G401 (cell line): ENCODE measurements at regions not wholly inside any gene's neighbourhood (a gene's known extent, or its start where the extent isn't known, plus 50 kb on each side); places are given as distances from the start of the nearest gene placed in this dataset.

Experiments
- DNase-seq: peaks from one replicate; pipeline ENCODE4 v3.0.0-alpha.2; 2015; ENCODE audit warnings: low spot score
- in situ Hi-C: cut with HindIII; loops from 2 replicates; pipeline ENCODE4 v1.10.0; 2016; ENCODE audit warnings: low sequenced_read_pairs, mixed read lengths

DNA sequence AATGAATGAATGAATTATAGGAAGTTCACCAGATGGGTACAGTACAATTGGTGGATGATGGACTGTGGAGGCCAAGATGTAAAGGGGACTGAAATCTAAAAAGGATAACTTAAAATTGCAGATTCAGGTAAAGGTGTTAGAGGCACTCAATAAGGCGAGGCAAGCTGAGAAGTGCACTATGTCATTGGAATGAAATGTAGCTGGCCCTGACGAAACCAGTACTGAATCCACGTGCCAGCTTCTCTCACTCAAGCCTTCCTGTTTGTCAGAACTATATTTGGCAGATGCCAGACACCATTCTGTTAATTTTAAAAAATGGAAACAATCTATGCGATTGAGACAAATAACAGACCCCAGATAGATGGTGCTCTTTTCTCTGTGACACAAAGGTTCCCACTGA lies 1039.1 kb upstream of the TENM3 start:
- no peak for DNase-seq
- in situ Hi-C loops = no loop called here

DNA sequence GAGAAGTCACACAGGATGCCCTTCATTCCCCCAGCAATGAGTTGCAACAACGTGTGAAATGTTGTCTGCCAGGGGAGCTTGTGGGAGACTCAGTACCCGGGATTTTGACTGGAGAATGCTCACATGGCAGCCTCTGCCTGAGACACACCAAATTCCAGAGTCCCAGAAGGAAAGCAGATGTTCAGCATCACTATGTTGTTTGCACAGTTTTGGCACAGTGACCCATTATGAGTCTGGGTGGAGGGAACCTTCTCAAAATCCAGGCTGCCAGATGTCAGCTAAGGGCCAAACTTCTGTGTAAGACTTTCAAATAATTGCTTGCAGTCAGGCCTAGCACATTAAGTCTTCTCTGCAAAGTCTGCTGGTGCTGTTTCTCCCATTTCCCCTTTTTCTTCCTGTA lies 1029.7 kb upstream of the TENM3 start:
- DNase-seq = no peak
- in situ Hi-C loops = no loop called here

DNA sequence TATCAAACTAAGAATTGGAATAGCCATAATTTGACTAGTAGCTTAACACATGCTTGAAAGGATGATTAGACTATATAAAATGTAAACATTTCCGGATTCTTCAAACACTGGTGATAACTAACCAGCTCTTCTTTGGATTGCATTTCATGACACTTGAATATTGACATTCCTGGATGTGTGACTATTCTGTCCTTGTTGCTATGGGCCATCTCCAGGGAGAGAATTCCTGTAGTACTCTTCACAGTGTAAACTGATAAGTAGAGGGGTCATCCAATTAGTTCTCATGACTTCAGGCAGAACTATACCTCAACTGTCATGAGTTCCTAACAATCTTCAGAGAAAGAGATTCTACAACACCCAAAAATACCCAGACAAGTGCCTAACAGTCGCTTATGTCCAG lies 1026.7 kb upstream of the TENM3 start:
- in situ Hi-C loops = no loop called here
- DNase-seq = no peak

DNA sequence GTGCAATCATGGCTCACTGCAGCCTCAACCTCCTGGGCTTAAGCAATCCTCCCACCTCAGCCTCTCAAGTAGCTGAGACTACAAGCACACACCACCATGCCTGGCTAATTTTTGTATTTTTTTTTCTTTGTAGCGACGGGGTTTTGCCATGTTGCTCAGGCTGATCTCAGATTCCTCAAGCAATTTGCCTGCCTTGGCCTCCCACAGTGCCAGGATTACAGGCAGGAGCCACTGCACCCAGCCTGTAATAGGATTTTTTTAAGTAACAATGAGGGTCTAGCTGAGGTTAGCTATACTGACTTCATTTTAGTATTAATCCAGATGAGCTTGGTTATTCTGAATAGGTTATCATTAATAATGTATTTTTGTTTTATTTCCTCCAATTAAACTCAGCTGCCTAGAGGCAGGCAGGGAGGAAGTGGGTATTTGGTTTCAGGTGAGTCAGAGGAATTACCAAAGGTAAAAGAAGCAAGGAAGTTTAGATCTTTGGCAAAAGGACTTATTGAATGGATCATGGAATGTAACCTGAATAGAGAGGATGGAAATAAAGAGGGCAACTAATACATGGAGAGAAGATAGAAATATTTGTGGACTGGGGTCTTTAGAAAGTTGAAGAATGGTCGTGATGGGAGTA lies 1023.3 kb upstream of the TENM3 start:
- in situ Hi-C loops = no loop called here
- no peak for DNase-seq

DNA sequence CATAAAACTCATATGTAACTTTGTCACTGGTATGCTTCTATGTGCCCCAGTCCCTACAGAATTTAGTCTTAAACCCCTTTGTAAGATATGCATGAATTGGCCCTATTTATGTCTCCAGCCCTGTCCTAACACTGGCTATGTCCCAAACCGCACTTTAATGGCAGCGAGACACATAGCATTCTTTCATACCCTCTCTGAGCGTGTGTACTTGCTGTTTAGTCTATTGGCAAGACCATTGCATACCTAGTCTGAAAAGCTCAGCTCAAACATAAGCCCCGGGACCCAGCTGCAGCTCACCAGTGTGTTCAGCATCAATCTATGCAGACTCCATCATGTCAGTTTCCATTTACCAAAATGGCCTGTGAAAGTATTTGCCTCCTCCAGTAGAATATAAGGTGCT lies 1018.4 kb upstream of the TENM3 start:
- in situ Hi-C loops = no loop called here

DNA sequence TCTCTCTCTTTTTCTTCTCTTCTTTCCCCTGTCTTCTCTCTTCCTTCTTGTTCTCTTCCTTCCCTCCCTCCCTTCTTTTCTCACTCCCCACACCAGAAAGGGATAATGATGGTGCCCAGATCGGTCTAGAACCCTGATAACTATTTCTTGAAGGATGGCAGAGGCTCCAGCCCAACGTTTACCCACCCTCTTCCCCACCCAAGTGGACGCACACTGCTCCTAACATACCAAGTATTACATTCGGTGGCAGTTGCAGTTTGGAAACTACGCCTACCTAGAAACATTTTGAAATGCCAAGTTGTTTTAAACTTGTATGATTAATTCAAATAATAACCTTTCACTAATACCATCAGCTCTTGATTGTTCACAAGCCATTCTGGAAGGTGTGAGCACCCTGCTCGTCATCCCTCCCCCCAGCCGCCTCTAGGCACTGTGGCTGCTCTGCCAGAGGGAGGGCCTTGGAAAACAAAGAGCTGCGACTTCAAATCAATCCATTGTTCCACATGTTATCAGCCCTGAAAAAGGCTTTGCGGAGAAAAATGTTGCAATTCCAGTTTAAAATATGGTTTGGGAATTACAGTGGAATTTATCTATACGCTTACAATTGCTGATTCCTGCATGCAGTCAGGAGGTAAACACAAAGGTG lies 1017.5 kb upstream of the TENM3 start:
- in situ Hi-C loops = no loop called here
- DNase-seq = no peak

More for the DNA sequence above, 1018.4 kb upstream of the TENM3 start:
- no peak for DNase-seq

DNA sequence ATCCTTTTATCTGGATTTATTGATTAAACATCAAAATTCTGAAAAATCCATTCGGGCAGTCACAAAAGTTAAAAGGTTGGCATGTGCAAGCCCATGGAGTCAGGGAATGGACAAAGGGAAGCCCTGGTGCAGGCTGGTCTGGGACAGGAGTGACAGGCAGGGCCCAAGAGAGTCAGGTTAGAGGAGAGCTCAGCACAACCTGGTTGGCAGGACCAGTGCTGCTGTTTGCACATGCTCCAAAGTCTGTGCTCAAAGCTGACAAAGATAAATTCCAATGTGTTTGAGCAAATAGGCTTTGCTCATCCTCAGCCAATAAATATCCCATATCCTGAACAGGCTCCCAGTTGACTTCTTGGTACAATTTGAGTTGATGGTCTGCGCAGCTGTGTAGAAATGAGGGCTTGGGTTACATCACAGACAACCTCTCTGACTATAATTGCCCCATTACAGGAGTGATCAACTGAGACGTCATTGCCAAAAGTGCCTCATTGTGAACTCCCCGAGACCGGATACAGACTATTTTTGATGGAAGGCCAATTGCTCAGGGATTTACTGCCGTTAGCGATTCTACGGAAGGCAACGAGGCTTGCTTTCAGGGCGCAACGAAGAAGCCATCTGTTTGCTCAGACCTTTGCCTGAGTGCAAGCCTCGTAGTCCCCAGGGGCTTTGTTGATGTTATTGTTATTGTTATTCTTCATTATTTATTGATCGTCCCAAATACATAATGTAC lies 1008.1 kb upstream of the TENM3 start:
- in situ Hi-C loops = no loop called here
- DNase-seq = no peak

DNA sequence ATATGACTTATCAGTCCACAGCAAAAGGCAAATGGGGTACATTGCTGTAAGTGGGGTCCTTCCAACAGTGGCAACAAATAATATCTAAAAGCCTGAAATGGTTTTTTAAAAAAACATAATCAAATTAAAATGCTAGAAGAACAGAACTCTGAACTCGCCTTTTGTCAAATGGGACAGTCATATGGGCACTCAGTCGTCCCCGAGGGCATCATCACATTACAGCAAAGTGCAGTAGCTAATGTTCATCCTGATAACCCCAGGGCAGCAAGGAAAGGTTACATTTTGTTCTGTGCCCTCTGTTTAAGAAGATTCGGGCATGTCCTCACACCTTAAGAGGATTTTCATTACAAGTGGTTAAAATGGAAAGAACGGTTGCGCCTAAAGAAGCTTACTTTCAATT lies 997.9 kb upstream of the TENM3 start:
- DNase-seq = no peak

DNA sequence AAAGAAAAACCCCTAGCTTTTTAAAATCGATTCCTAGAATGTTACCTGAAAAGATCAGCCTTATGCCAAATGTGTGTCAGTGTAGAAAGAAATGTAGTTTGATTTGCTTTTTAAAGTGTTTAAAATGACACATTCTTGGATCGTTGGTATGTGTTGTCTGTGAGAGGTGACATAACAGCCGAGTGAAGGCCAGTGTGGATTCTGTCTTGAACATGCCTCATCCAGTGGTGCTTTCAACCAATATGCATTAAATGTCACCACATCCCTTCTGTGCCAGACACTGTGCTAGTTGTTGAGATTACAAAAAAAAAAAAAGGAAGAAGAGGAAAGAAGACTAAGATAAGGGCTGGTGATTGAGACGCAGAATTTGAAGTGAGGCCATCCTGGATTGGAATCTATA lies 994.2 kb upstream of the TENM3 start:
- in situ Hi-C loops = no loop called here
- no peak for DNase-seq

More for the DNA sequence above, 997.9 kb upstream of the TENM3 start:
- in situ Hi-C loops = no loop called here

DNA sequence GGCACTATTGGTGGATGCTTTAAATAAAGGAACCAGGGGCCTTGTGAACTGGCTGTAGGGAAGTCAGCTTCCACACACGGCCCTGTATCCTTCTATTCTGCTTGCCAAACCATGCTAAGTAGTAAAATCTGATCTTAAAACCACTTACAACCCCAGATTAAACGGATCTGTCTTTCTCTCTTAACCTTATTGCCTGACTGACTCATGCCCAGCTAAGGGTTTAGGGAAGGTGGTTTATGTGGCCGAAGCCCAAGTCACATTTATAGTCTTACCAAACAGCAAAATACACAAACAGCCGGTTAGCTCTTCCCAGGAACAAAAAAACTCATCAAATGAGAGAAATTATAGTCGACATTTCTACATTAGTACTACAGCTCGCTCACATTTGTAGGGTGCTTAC lies 988.4 kb upstream of the TENM3 start:
- in situ Hi-C loops = no loop called here
- no peak for DNase-seq

DNA sequence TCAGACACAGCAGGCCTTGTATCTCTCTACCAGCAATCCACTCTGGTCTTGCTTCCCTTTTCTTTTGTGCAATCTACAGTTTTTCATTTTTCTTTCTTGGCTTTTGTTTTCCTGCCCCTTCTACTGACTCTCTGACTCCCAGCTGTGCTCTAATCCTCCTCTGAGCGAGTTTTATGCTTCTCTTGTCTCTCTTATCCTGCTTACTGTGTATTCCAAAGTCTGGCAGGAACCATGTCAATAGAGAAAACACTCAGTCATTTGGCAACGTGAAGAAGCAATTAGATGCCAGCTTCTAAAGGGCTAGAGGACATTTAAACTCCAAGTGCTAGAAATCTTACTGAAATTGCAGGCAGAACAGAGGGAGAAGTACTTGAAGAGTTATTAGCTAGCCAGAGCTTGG lies 984.6 kb upstream of the TENM3 start:
- in situ Hi-C loops = no loop called here
- DNase-seq = no peak

DNA sequence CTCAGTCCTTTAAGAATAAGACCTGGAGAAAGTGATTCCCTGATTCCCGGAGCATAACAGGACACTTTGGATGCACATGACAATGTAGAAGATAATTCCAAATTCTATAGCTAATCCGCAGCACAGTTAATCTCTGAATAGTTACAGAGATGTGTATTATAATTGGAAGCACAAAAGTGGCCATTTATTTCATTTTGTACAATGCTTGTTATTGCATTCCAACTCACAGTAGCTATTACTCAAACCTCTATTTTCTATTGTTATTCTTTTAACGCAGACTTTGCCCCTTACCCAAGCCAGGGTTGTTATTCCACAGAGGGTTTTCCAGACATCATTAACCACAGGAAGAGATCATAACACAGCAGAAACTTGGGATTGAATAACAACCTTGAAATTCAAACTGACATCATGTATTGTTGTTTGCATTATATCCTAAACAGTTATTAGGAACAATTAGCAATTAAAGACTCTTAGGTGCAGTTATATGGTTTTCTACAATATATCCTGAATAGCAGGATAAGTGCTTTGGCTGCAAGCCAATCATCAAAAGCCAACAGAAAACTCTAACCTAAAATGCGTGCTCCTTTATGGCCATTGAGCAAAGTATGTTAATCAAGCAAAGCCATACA lies 984.0 kb upstream of the TENM3 start:
- no peak for DNase-seq
- in situ Hi-C loops = no loop called here

DNA sequence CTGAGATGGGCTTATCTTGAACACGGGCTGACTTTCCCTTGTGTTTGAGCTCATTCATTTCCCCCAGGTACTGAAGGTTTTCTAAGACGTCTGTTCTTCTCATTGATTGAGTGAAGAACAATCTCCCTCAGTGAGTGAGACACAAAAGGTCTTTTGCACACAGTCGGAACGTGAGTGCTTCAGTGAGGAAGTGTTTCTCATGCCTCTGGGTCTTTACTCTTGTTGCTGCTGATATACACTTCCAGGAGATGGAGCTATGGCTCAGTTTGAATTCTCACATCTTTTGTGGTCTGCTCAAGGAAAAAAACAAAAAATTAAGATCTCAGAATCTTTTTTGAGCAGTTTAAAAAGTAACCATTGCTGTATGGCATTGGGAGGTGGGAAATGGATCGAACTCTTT lies 981.9 kb upstream of the TENM3 start:
- in situ Hi-C loops = no loop called here
- DNase-seq = no peak

DNA sequence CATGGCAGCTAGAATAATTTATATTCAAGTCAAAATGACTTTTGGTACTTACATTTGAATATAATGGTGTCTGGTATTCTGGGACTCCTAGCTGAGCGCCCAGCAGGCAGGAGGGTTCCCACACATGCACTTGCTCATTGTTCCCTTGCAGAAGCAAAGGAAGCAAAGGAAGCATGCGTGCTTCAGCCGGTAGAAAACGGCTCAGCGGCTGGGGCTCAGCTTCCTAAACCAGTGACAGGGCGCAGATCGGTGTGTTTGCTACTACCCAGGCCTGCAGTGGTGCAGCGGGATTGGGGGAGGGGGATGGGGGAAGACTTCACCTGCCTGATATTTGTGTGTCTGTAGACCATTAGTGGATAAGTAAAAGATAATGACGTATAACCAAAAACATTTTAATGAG lies 978.3 kb upstream of the TENM3 start:
- in situ Hi-C loops = no loop called here

DNA sequence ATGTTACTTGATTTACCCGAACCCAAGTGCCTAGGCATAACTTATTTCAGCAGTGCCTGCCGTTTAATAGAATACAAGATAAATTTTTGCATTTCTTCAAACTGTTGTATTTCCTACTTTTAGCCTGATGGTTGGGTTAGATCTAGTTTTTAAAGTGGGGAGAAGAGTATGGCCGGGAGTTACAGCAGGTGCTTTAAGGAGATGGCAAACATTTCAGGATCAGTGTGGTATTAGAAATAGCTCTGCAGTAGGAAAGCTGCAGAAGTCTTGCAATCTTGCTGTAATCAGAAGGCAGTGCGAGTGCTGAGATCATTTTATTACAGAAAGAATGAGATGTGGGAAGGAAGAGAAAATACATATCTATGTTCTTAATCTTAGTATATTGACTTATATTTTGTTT lies 977.8 kb upstream of the TENM3 start:
- in situ Hi-C loops = no loop called here
- no peak for DNase-seq

More for the DNA sequence above, 978.3 kb upstream of the TENM3 start:
- no peak for DNase-seq

DNA sequence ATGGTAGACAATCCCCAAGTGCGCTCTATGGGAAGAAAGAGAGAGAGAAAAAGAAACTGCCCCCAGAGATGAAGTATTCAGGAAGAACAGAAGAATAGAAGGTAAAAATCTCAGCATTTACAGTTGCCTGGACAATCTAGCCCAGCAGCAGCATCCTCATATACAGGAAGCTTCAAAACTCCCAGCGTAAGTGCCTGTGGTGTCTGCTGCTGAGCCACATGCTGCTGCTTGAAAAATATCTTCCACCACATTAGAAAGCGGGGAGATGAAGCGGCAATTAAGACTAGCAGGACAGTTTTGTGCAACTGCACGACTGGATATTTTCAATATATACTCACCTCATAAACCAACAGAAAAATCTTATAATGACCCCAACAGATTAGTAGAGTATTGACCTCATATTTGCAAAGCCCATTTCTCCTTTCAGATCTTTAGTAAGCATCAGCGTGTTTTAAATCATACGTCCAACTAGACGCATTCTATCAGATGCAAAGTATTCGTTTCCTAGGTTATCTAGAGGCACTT lies 972.0 kb upstream of the TENM3 start:
- DNase-seq = no peak
- in situ Hi-C loops = no loop called here

DNA sequence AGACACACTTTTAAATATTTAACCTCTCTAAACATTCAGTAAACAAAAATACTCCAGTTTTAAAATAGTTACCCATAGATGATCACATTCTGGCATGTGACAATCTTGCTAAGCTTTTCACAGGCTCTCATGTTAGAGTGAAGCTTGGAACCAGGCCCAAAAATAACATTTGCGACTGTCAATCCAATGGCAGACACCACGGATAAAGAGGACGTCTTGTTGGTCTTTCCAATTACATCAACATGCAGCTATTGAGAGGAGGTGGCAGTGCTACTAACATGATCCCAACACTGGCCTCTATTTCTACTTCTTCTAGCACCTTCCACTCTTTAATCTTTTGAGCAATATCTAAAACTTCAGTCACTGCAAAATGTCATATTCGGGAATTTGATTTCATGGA lies 970.8 kb upstream of the TENM3 start:
- in situ Hi-C loops = no loop called here
- no peak for DNase-seq

DNA sequence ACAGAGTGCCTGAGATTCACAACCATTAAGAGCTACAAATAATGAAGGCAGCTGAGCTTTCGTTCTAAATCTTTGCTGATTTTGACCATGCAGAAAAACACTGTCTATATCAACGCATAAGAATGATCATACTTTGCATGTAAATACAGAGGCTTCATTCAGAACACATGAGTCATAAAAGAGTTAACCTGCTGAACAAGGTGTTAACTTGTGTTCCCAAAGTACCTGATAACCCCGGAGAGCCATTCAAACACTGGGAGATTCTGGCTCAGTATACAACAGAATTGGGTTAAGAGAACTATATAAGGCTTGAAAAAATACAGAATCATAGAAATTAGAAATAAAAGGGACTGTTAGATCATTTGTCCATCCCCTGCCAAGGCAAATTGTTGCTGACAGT lies 964.3 kb upstream of the TENM3 start:
- in situ Hi-C loops = no loop called here

DNA sequence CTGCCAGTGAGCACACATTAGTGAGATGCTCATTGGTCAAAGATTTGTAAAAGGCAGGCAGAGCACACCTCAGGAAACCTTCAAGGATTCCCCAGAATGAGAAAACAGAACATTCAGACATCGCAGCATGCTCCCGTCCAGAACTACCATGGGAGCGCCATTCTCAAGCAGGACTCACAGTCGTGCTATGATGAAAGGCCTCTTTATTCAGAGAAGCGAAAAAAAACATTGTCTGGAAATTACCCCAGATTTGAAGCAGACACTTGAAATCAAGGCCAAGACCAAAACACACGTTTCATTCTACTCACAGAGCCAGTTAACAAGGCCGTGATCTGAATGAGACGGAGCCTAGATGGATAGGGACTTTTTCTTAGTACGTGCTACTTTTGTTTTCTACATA lies 961.8 kb upstream of the TENM3 start:
- in situ Hi-C loops = no loop called here
- DNase-seq = peak; percentile 15

More for the DNA sequence above, 964.3 kb upstream of the TENM3 start:
- no peak for DNase-seq

DNA sequence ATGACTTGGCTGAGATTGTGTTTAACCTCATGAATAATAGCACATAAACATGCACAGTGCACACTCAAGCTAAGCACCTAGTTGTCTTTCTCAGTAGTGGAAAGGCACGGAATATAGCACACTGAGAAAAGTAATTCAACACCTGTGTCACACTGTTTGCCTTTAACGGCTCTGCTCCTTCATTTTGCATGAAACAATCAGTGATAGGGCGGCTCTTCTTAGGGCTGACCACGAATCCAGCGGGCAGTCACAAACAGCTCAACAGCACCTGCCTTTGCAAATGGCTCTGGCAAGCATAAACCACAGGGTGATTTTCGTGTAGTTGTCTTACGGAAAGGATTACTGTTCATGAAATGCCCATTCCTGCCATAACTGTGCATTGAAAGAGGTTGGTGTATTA lies 954.0 kb upstream of the TENM3 start:
- in situ Hi-C loops = no loop called here
- DNase-seq = no peak
